HG03460 (cell line): ENCODE measurements at regions not wholly inside any gene's neighbourhood (a gene's known extent, or its start where the extent isn't known, plus 50 kb on each side); places are given as distances from the start of the nearest gene placed in this dataset.
A peak's percentile ranks its signal among the peaks of the same experiment; 100 is the strongest.

ENCODE experiments used
- ATAC-seq: cut with Tn5 transposase; IDR thresholded peaks from one replicate; pipeline ENCODE4 v1.9.1; 2021; ENCODE audit not compliant: unreplicated experiment

- no peak for ATAC-seq
Measured at GRCh38 chr2:19664646-19665045, 237.1 kb downstream of the TTC32 start.

- ATAC-seq = no peak
Measured at GRCh38 chr2:19659024-19659792, 242.6 kb downstream of the TTC32 start.

- no peak for ATAC-seq
Measured at GRCh38 chr2:19656011-19656410, 245.8 kb downstream of the TTC32 start.

- ATAC-seq = no peak
Measured at GRCh38 chr2:19654310-19655090, 247.3 kb downstream of the TTC32 start.

- ATAC-seq = no peak
Measured at GRCh38 chr2:19653509-19653908, 248.3 kb downstream of the TTC32 start.

- ATAC-seq = no peak
Measured at GRCh38 chr2:19652811-19653210, 249.0 kb downstream of the TTC32 start.

GRCh38 chr2:19651466-19651865, 250.3 kb downstream of the TTC32 start:
- ATAC-seq = no peak

GRCh38 chr2:19649785-19650380, 251.9 kb downstream of the TTC32 start:
- ATAC-seq = no peak

GRCh38 chr2:19649142-19649541, 252.6 kb downstream of the TTC32 start:
- no peak for ATAC-seq

GRCh38 chr2:19648583-19648982, 253.2 kb downstream of the TTC32 start:
- ATAC-seq = no peak

GRCh38 chr2:19646987-19647386, 254.8 kb downstream of the TTC32 start:
- ATAC-seq = no peak

- ATAC-seq = no peak
Measured at GRCh38 chr2:19644763-19645162, 257.0 kb downstream of the TTC32 start.

GRCh38 chr2:19643117-19643518, 258.7 kb downstream of the TTC32 start:
- peak; percentile 67 for ATAC-seq

GRCh38 chr2:19642501-19642900, 259.3 kb downstream of the TTC32 start:
- no peak for ATAC-seq

GRCh38 chr2:19635951-19636510, 265.8 kb downstream of the TTC32 start:
- ATAC-seq = no peak

GRCh38 chr2:19632403-19632991, 269.3 kb downstream of the TTC32 start:
- no peak for ATAC-seq

GRCh38 chr2:19631871-19632270, 269.9 kb downstream of the TTC32 start:
- ATAC-seq = no peak

GRCh38 chr2:19630921-19631320, 270.9 kb downstream of the TTC32 start:
- no peak for ATAC-seq

GRCh38 chr2:19627359-19627758, 268.9 kb upstream of the OSR1 start:
- no peak for ATAC-seq

GRCh38 chr2:19623488-19623887, 265.1 kb upstream of the OSR1 start:
- no peak for ATAC-seq

- ATAC-seq = no peak
Measured at GRCh38 chr2:19617257-19617848, 258.9 kb upstream of the OSR1 start.
